Neuronal stem cell (in vitro differentiated cells): ENCODE measurements at regions not wholly inside any gene's neighbourhood (a gene's known extent, or its start where the extent isn't known, plus 50 kb on each side); places are given as distances from the start of the nearest gene placed in this dataset. TPM values are rescaled to one million over a fixed set of nuclear protein-coding genes. Genes with fewer than 3 reads are reported as not detected.
"Not testable (repeated sequence)": the region's sequence is repeated elsewhere in the genome, so short reads cannot be mapped to it uniquely, and the experiment has no call there.

Experiments used
- DNase-seq: peaks from one replicate; pipeline ENCODE4 v3.0.0-alpha.2; 2013; ENCODE audit warnings: low spot score
- H2AFZ ChIP-seq: one replicate; pipeline ENCODE4 v1.6.1; 2013; ENCODE audit warnings: mild to moderate bottlenecking, low read length, inconsistent platforms
- H2AK5ac ChIP-seq: 2 replicates; pipeline ENCODE4 v1.6.1; 2013; ENCODE audit warnings: low read depth, mild to moderate bottlenecking, inconsistent platforms, low read length, moderate library complexity, mixed read lengths
- H2BK120ac ChIP-seq: 2 replicates; pipeline ENCODE4 v1.6.1; 2013; ENCODE audit warnings: low read depth, mild to moderate bottlenecking, inconsistent platforms, low read length, moderate library complexity, mixed read lengths
- H2BK12ac ChIP-seq: one replicate; pipeline ENCODE4 v1.6.1; 2013; ENCODE audit warnings: low read length, inconsistent platforms
- H2BK15ac ChIP-seq: 2 replicates; pipeline ENCODE4 v1.6.1; 2013; ENCODE audit warnings: mild to moderate bottlenecking, low read length, inconsistent platforms, mixed read lengths
- H2BK5ac ChIP-seq: one replicate; pipeline ENCODE4 v1.6.1; 2013; ENCODE audit warnings: inconsistent platforms, mild to moderate bottlenecking, low read length, moderate library complexity
- H3K14ac ChIP-seq: one replicate; pipeline ENCODE4 v1.6.1; 2013; ENCODE audit warnings: low read length, inconsistent platforms
- H3K18ac ChIP-seq: 2 replicates; pipeline ENCODE4 v1.6.1; 2013; ENCODE audit warnings: low read length, inconsistent platforms
- H3K23ac ChIP-seq: 2 replicates; pipeline ENCODE4 v1.6.1; 2013; ENCODE audit warnings: low read depth, mild to moderate bottlenecking, mixed read lengths, low read length, inconsistent platforms; ENCODE audit not compliant: poor library complexity
- H3K27ac ChIP-seq: replicated peaks from 3 replicates; pipeline ENCODE4 v1.5.1; 2013; ENCODE audit warnings: low read length, inconsistent platforms
- H3K27me3 ChIP-seq, 3 experiments: 2 replicates each; pipeline ENCODE4 v1.6.1; 2013; ENCODE audit warnings: low read length in 3 of 3, mild to moderate bottlenecking in 2 of 3, inconsistent platforms in 1 of 3, low read depth in 1 of 3, mixed read lengths in 1 of 3, moderate library complexity in 1 of 3; ENCODE audit not compliant: control insufficient read depth in 3 of 3, insufficient read depth in 3 of 3
- H3K36me3 ChIP-seq, 2 donors: replicated peaks in 1 of 2; 2 replicates each; pipeline ENCODE4 v1.6.1; 2013; ENCODE audit warnings: low read length in 2 of 2; ENCODE audit not compliant: control insufficient read depth in 2 of 2, insufficient read depth in 2 of 2
- H3K4ac ChIP-seq: 2 replicates; pipeline ENCODE4 v1.6.1; 2013; ENCODE audit warnings: inconsistent platforms, mild to moderate bottlenecking, low read length, moderate library complexity
- H3K4me1 ChIP-seq, 2 donors: 1 replicate in 1 of 2; 2 replicates in 1 of 2; pipeline ENCODE4 v1.6.1; 2013; ENCODE audit warnings: low read length in 2 of 2, low read depth in 1 of 2; ENCODE audit not compliant: control insufficient read depth in 2 of 2, insufficient read depth in 1 of 2
- H3K4me2 ChIP-seq: one replicate; pipeline ENCODE4 v1.6.1; 2013; ENCODE audit warnings: mild to moderate bottlenecking, low read length, inconsistent platforms; ENCODE audit not compliant: insufficient read depth, poor library complexity, severe bottlenecking
- H3K4me3 ChIP-seq, 2 donors: 2 replicates each; pipeline ENCODE4 v1.5.1; 2013; ENCODE audit warnings: low read length in 2 of 2, mild to moderate bottlenecking in 2 of 2, inconsistent platforms in 1 of 2, moderate library complexity in 1 of 2
- H3K79me1 ChIP-seq: one replicate; pipeline ENCODE4 v1.6.1; 2013; ENCODE audit warnings: low read depth, mild to moderate bottlenecking, inconsistent platforms, low read length, moderate library complexity
- H3K9ac ChIP-seq: one replicate; pipeline ENCODE4 v1.6.1; 2013; ENCODE audit warnings: mild to moderate bottlenecking, low read depth, low read length, inconsistent platforms; ENCODE audit not compliant: poor library complexity
- H3K9me3 ChIP-seq, 2 donors: replicated peaks in 1 of 2; 2 replicates each; pipeline versions ENCODE3 to v1.6.1; 2013; ENCODE audit warnings: low read length in 2 of 2, mild to moderate bottlenecking in 2 of 2, inconsistent platforms in 1 of 2, low read depth in 1 of 2, mixed read lengths in 1 of 2, moderate library complexity in 1 of 2; ENCODE audit not compliant: control insufficient read depth in 2 of 2, insufficient read depth in 1 of 2
- H4K8ac ChIP-seq: one replicate; pipeline ENCODE4 v1.6.1; 2013; ENCODE audit warnings: low read depth, mild to moderate bottlenecking, inconsistent platforms, low read length, moderate library complexity
- H4K91ac ChIP-seq: one replicate; pipeline ENCODE4 v1.6.1; 2013; ENCODE audit warnings: low read length, low read depth, mild to moderate bottlenecking, inconsistent platforms; ENCODE audit not compliant: poor library complexity
- WGBS, 2 donors: extraction: QIAGEN DNeasy Blood & Tissue Kit; methylation state at CpG; one replicate each; pipeline ENCODE4 v1.1.7; 2013; ENCODE audit warnings: missing lambda C conversion rate in 2 of 2, mixed read lengths in 1 of 2; ENCODE audit not compliant: insufficient read length in 2 of 2, insufficient replicate concordance in 1 of 2; ENCODE audit errors: extremely low coverage in 2 of 2; 5-methylcytosine and 5-hydroxymethylcytosine counted together
- small RNA-seq: library from polyadenylated mRNA; stranded (forward); fragments of <200 nt; extraction: miRNeasy Mini kit (QIAGEN cat#:217004); gene quantifications from one replicate; pipeline ENCODE3, GENCODE V24; 2013; ENCODE audit not compliant: insufficient read depth

GRCh38 chr2:131948641-131949040 is 213.1 kb downstream of the ANKRD30BL start:
- H2AK5ac ChIP-seq, H4K91ac ChIP-seq, H3K9me3 ChIP-seq, H2BK12ac ChIP-seq, H3K14ac ChIP-seq, H3K18ac ChIP-seq, H3K4me1 ChIP-seq, H3K4me3 ChIP-seq, H3K27ac ChIP-seq, H3K9ac ChIP-seq, H4K8ac ChIP-seq, DNase-seq, H3K27me3 ChIP-seq, H2BK5ac ChIP-seq, H3K4ac ChIP-seq, H2BK120ac ChIP-seq, H2BK15ac ChIP-seq, H3K79me1 ChIP-seq, H2AFZ ChIP-seq, H3K4me2 ChIP-seq, H3K23ac ChIP-seq, H3K36me3 ChIP-seq: not testable (repeated sequence)

DNA sequence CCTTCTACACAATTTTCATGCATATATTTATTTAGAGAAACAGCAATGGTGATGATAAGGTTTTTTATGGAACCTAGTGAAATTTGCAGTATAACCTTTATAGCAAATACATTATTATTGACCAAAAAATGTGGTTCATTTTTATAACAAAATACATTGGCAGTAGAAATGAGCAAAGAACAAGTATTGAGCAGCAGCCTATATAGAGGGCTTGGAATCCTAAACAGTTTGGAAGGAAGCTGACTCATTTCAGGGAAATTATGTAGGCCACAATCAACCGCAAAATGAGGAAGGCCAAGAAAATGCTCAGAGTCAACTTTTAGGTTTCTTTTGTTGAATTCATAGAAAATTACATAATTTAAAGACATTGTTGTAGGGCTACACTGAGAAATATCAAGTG is 238.5 kb downstream of the ANKRD30BL start:
- H3K36me3 ChIP-seq, DNase-seq, H2BK120ac ChIP-seq, H3K9ac ChIP-seq, H3K23ac ChIP-seq, H3K4me1 ChIP-seq, H3K27ac ChIP-seq, H4K91ac ChIP-seq, H4K8ac ChIP-seq, H3K14ac ChIP-seq, H2AFZ ChIP-seq, H3K79me1 ChIP-seq, H3K9me3 ChIP-seq, H2BK15ac ChIP-seq, H2AK5ac ChIP-seq, H2BK5ac ChIP-seq, H3K4me2 ChIP-seq, H3K27me3 ChIP-seq, H3K4ac ChIP-seq, H3K18ac ChIP-seq, H2BK12ac ChIP-seq, H3K4me3 ChIP-seq: not testable (repeated sequence)
- no CpG with 5 or more reads among the region's 1 CpG for WGBS, 2 donors

DNA sequence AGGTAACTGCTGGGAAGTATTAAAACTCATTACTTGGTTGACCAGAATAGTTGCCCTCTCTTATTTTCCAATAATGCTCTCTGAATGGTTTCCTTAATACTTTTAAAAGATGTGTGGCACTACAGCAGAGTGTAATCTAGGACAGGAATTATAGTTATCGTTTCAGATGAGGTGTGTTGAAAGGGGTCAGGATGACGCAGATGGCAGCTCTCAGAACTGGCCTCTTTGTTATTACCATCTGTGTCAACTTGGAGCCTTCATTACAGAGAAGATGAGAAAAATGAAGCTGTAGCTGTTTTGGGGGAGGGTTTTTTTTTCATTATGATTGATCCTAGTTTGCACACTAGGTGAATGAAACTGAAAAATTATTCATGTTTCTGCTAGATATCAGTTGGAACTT is 238.9 kb downstream of the ANKRD30BL start:
- H2BK120ac ChIP-seq, H3K9ac ChIP-seq, H2AFZ ChIP-seq, H3K36me3 ChIP-seq, H3K27me3 ChIP-seq, H2BK5ac ChIP-seq, H2AK5ac ChIP-seq, H2BK15ac ChIP-seq, H3K4me2 ChIP-seq, H3K4me3 ChIP-seq, H3K9me3 ChIP-seq, H3K23ac ChIP-seq, H3K79me1 ChIP-seq, DNase-seq, H3K14ac ChIP-seq, H3K18ac ChIP-seq, H4K91ac ChIP-seq, H3K4ac ChIP-seq, H4K8ac ChIP-seq, H3K27ac ChIP-seq, H2BK12ac ChIP-seq, H3K4me1 ChIP-seq: not testable (repeated sequence)
- no CpG with 5 or more reads among the region's 2 CpGs for WGBS, 2 donors

Small RNA genes in the stretch of these regions (small RNA-seq; reads per million reads assigned to genes)
- gene AC093787.1 = not detected
